OCI-LY3 (cell line): ENCODE measurements at regions not wholly inside any gene's neighbourhood (a gene's known extent, or its start where the extent isn't known, plus 50 kb on each side); places are given as distances from the start of the nearest gene placed in this dataset.

Source experiments
- H2AFZ ChIP-seq: fragments of 200-600, 300-600 bp; shearing (Covaris generic); 2 replicates; pipeline ENCODE4 v1.6.0; 2014; ENCODE audit warnings: antibody characterized with exemption, low read depth, low read length
- H3K27ac ChIP-seq: fragments of 200-600, 300-600 bp; sonication (generic); 2 replicates; pipeline ENCODE4 v1.5.1; 2014; ENCODE audit warnings: mild to moderate bottlenecking, low read length, moderate library complexity, mixed read lengths
- H3K27me3 ChIP-seq: fragments of 200-600, 300-600 bp; sonication (generic); 2 replicates; pipeline ENCODE4 v1.6.1; 2014; ENCODE audit warnings: low read depth, low read length, mixed read lengths
- H3K36me3 ChIP-seq: fragments of 200-600, 300-600 bp; sonication (generic); replicated peaks from 2 replicates; pipeline ENCODE3; 2014; ENCODE audit warnings: low read depth, low read length, mixed read lengths
- H3K4me1 ChIP-seq: fragments of 300-600, 200-600 bp; sonication (generic); 2 replicates; pipeline ENCODE4 v1.6.1; 2014; ENCODE audit warnings: low read length, mixed read lengths
- H3K4me2 ChIP-seq: fragments of 200-600, 300-600 bp; sonication (generic); 2 replicates; pipeline ENCODE4 v1.6.1; 2014; ENCODE audit warnings: low read length, mixed read lengths
- H3K4me3 ChIP-seq: fragments of 300-600, 200-600 bp; sonication (generic); 2 replicates; pipeline ENCODE4 v1.5.1; 2014; ENCODE audit warnings: antibody characterized with exemption, mild to moderate bottlenecking, low read length, moderate library complexity
- H3K79me2 ChIP-seq: fragments of 300-600, 200-600 bp; shearing (Covaris generic); 2 replicates; pipeline ENCODE4 v1.6.1; 2014; ENCODE audit warnings: mild to moderate bottlenecking, low read length, mixed read lengths
- H3K9ac ChIP-seq: fragments of 300-600, 200-600 bp; shearing (Covaris generic); 2 replicates; pipeline ENCODE4 v1.6.0; 2014; ENCODE audit warnings: mild to moderate bottlenecking, low read length, moderate library complexity
- H3K9me3 ChIP-seq: fragments of 200-600, 300-600 bp; shearing (Covaris generic); 2 replicates; pipeline ENCODE4 v1.6.1; 2014; ENCODE audit warnings: low read length, mixed read lengths; ENCODE audit not compliant: insufficient read depth
- H4K20me1 ChIP-seq: fragments of 200-600, 300-600 bp; sonication (generic); 2 replicates; pipeline ENCODE4 v1.6.1; 2016; ENCODE audit warnings: low read length, mixed read lengths; ENCODE audit not compliant: insufficient read depth
- EZH2phosphoT487 ChIP-seq: fragments of 200-600 bp; shearing (Covaris generic); IDR thresholded peaks from 2 replicates; pipeline ENCODE4 v1.6.1; 2018; ENCODE audit warnings: antibody characterized with exemption, mixed run types, low read depth
- TF ChIP-seq, protein P1 (sequence below): fragments of 200-600, 300-600 bp; sonication (generic); IDR thresholded peaks from 2 replicates; pipeline ENCODE4 v1.5.1; 2014; ENCODE audit warnings: antibody characterized with exemption, low read length, low read depth

GRCh38 chr5:162209005-162209605, 141.5 kb downstream of the GABRG2 start:
- Histone ChIP-seq H3K9me3 (no peaks in the 10 kb centered on the region), H4K20me1 (no peaks in the 10 kb centered on the region), H3K4me2 (peak overlapping the region; percentile 39), H3K9ac (no peak overlapping the region), H3K27ac (no peak overlapping the region), H3K4me3 (no peak overlapping the region), H3K4me1 (0 out of 2 replicates have a peak, but pooled peaks cover 3% of the 10 kb centered on the region), H2AFZ (no peak overlapping the region; the same call in 1 of the 2 replicates), H3K27me3 (no peaks in the 10 kb centered on the region), H3K79me2 (no peaks in the 10 kb centered on the region), H3K36me3 (no peaks in the 10 kb centered on the region)
- TF ChIP-seq, protein P1, sequence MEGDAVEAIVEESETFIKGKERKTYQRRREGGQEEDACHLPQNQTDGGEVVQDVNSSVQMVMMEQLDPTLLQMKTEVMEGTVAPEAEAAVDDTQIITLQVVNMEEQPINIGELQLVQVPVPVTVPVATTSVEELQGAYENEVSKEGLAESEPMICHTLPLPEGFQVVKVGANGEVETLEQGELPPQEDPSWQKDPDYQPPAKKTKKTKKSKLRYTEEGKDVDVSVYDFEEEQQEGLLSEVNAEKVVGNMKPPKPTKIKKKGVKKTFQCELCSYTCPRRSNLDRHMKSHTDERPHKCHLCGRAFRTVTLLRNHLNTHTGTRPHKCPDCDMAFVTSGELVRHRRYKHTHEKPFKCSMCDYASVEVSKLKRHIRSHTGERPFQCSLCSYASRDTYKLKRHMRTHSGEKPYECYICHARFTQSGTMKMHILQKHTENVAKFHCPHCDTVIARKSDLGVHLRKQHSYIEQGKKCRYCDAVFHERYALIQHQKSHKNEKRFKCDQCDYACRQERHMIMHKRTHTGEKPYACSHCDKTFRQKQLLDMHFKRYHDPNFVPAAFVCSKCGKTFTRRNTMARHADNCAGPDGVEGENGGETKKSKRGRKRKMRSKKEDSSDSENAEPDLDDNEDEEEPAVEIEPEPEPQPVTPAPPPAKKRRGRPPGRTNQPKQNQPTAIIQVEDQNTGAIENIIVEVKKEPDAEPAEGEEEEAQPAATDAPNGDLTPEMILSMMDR, result peak; percentile 63
- no peak for TF ChIP-seq EZH2phosphoT487

GRCh38 chr5:162214551-162214950, 147.0 kb downstream of the GABRG2 start:
- no peak overlapping the region for H3K9ac ChIP-seq
- H3K36me3 ChIP-seq, result no peaks in the 10 kb centered on the region
- no peak overlapping the region for H3K4me3 ChIP-seq
- H3K27me3 ChIP-seq, result no peaks in the 10 kb centered on the region
- no peaks in the 10 kb centered on the region for H3K4me1 ChIP-seq
- TF ChIP-seq EZH2phosphoT487, result no peak
- TF ChIP-seq, protein P1, result no peak
- H4K20me1 ChIP-seq, result no peaks in the 10 kb centered on the region
- H3K9me3 ChIP-seq, result no peaks in the 10 kb centered on the region
- no peaks in the 10 kb centered on the region for H3K79me2 ChIP-seq
- no peak overlapping the region for H3K4me2 ChIP-seq
- H3K27ac ChIP-seq, result no peak overlapping the region
- no peak overlapping the region for H2AFZ ChIP-seq

- H3K4me2 ChIP-seq, result no peak overlapping the region
- H3K9ac ChIP-seq, result no peak overlapping the region
- no peak overlapping the region for H2AFZ ChIP-seq
- no peak overlapping the region for H3K27ac ChIP-seq
- no peaks in the 10 kb centered on the region for H3K36me3 ChIP-seq
- no peaks in the 10 kb centered on the region for H3K9me3 ChIP-seq
- no peaks in the 10 kb centered on the region for H4K20me1 ChIP-seq
- H3K79me2 ChIP-seq, result no peaks in the 10 kb centered on the region
- no peaks in the 10 kb centered on the region for H3K27me3 ChIP-seq
- TF ChIP-seq, protein P1, result no peak
- H3K4me3 ChIP-seq, result no peak overlapping the region
- H3K4me1 ChIP-seq, result no peaks in the 10 kb centered on the region
Measured at GRCh38 chr5:162217037-162217436, 149.5 kb downstream of the GABRG2 start.

DNA sequence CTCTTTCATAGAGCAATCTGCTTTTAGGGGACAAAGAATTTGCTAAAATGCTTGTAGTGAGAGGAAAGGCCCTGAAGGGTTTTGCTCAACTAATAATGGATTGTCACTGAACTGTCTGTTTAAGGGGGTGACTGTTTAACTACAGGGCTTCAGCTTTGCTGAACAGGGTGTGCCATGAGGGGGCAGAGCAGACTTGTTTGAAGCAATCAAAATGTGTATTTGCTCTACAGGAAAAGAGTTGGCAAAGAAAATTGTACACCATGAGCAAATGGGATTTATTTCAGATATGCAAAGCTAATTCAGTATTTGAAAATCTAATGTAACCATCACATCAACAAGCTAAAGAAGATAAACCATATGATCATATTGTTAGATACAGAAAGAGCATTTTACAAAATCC, 154.3 kb downstream of the GABRG2 start:
- no peak overlapping the region for H3K4me3 ChIP-seq
- no peaks in the 10 kb centered on the region for H3K79me2 ChIP-seq
- H3K4me2 ChIP-seq, result no peak overlapping the region
- no peak overlapping the region for H2AFZ ChIP-seq
- no peak overlapping the region for H3K27ac ChIP-seq
- H3K9ac ChIP-seq, result no peak overlapping the region
- H3K36me3 ChIP-seq, result no peaks in the 10 kb centered on the region
- no peaks in the 10 kb centered on the region for H3K9me3 ChIP-seq
- TF ChIP-seq, protein P1, result peak; percentile 47
- TF ChIP-seq EZH2phosphoT487, result no peak
- H3K4me1 ChIP-seq, result no peaks in the 10 kb centered on the region
- H3K27me3 ChIP-seq, result no peaks in the 10 kb centered on the region
- no peaks in the 10 kb centered on the region for H4K20me1 ChIP-seq
